SK-N-SH (cell line): ENCODE measurements at regions not wholly inside any gene's neighbourhood (a gene's known extent, or its start where the extent isn't known, plus 50 kb on each side); places are given as distances from the start of the nearest gene placed in this dataset.

ENCODE experiments used
- CTCF ChIP-seq: fragments of 200-600 bp; sonication (generic); IDR thresholded peaks from 2 replicates; pipeline ENCODE4 v1.6.1; 2017; ENCODE audit warnings: antibody characterized with exemption, mild to moderate bottlenecking, moderate library complexity
- GABPA ChIP-seq: IDR thresholded peaks from 2 replicates; pipeline ENCODE4 v1.4.0; 2012; ENCODE audit warnings: low read depth, mild to moderate bottlenecking
- POLR2AphosphoS5 ChIP-seq: IDR thresholded peaks from 2 replicates; pipeline ENCODE4 v1.6.1; 2012; ENCODE audit warnings: low read depth, low read length
- RAD21 ChIP-seq: IDR thresholded peaks from 2 replicates; pipeline ENCODE4 v1.6.1; 2012; ENCODE audit warnings: mild to moderate bottlenecking, low read length
- REST ChIP-seq: IDR thresholded peaks from 2 replicates; pipeline ENCODE4 v1.6.1; 2012; ENCODE audit warnings: mild to moderate bottlenecking, low read depth, low read length, moderate library complexity
- RFX5 ChIP-seq: IDR thresholded peaks from 2 replicates; pipeline ENCODE4 v1.6.1; 2012; ENCODE audit warnings: mild to moderate bottlenecking, improper control_type of control experiment, low read length
- SMC3 ChIP-seq: IDR thresholded peaks from 2 replicates; pipeline ENCODE4 v1.6.1; 2012; ENCODE audit warnings: low read depth, low read length, improper control_type of control experiment
- TCF12 ChIP-seq: IDR thresholded peaks from 2 replicates; pipeline ENCODE4 v1.4.0; 2012
- USF1 ChIP-seq: IDR thresholded peaks from 2 replicates; pipeline ENCODE4 v1.4.0; 2012; ENCODE audit warnings: low read depth, borderline replicate concordance

GRCh38 chr12:67424784-67425183, 155.6 kb downstream of the CAND1 start:
- no peak for TF ChIP-seq CTCF
- no peak for TF ChIP-seq RFX5
- TF ChIP-seq SMC3, result no peak
- no peak for TF ChIP-seq GABPA
- no peak for TF ChIP-seq USF1
- peak; percentile 21; the same call in 1 of the 2 replicates for TF ChIP-seq RAD21
- TF ChIP-seq REST, result no peak
- TF ChIP-seq POLR2AphosphoS5, result no peak
- no peak for TF ChIP-seq TCF12
